IMR-90 (cell line): ENCODE measurements at regions not wholly inside any gene's neighbourhood (a gene's known extent, or its start where the extent isn't known, plus 50 kb on each side); places are given as distances from the start of the nearest gene placed in this dataset.

Experiments used
- ATAC-seq: fragments of 200-7000 bp; cut with Tn5 transposase; 2 replicates; pipeline ENCODE4 v1.9.1; 2020; ENCODE audit warnings: low read depth, mild to moderate bottlenecking, moderate library complexity
- BruUV-seq: library from RNA; stranded (reverse); fragments of 400-500 nt; replicated peaks from 2 replicates; lab custom pipeline; 2021; lab: Mats Ljungman, UMichigan
- CTCF ChIA-PET: fragments of 300-600 bp; formaldehyde crosslinking; extraction: SDS; loops from one replicate; lab custom pipeline; 2021; ENCODE audit warnings: antibody characterized with exemption; lab: Yijun Ruan, JAX
- POLR2A ChIA-PET: fragments of 300-600 bp; sonication (Branson Sonifier 250); formaldehyde crosslinking; loops from one replicate; lab custom pipeline; 2022; ENCODE audit warnings: antibody characterized with exemption; ENCODE audit not compliant: unreplicated experiment; lab: Charles Lee
- DNase-seq: peaks from one replicate; pipeline ENCODE4 v3.0.0; 2013
- H2AFZ ChIP-seq: replicated peaks from 2 replicates; pipeline ENCODE3; 2013; ENCODE audit warnings: low read length, mild to moderate bottlenecking; ENCODE audit not compliant: poor library complexity
- H2AK5ac ChIP-seq: 2 replicates; pipeline ENCODE4 v1.6.1; 2013; ENCODE audit warnings: low read depth, low read length, inconsistent platforms
- H2AK9ac ChIP-seq: replicated peaks from 2 replicates; pipeline ENCODE3; 2013; ENCODE audit warnings: mild to moderate bottlenecking, low read depth, low read length, moderate library complexity; ENCODE audit not compliant: poor library complexity
- H2BK120ac ChIP-seq: 2 replicates; pipeline ENCODE4 v1.6.1; 2013; ENCODE audit warnings: low read depth, low read length, inconsistent platforms
- H2BK15ac ChIP-seq: 3 replicates; pipeline ENCODE4 v1.6.1; 2013; ENCODE audit warnings: low read depth, low read length, inconsistent platforms
- H2BK20ac ChIP-seq: 2 replicates; pipeline ENCODE4 v1.6.1; 2013; ENCODE audit warnings: low read depth, mild to moderate bottlenecking, inconsistent platforms, low read length, moderate library complexity
- H2BK5ac ChIP-seq: 2 replicates; pipeline ENCODE4 v1.6.1; 2013; ENCODE audit warnings: mild to moderate bottlenecking, low read depth, low read length, inconsistent platforms; ENCODE audit not compliant: poor library complexity, severe bottlenecking
- H3K14ac ChIP-seq: replicated peaks from 2 replicates; pipeline ENCODE4 v1.6.1; 2013; ENCODE audit warnings: low read depth, low read length, inconsistent platforms
- H3K18ac ChIP-seq: 2 replicates; pipeline ENCODE4 v1.6.1; 2013; ENCODE audit warnings: low read depth, low read length, control low read depth
- H3K23ac ChIP-seq: 2 replicates; pipeline ENCODE4 v1.6.1; 2013; ENCODE audit warnings: low read depth, low read length, inconsistent platforms
- H3K27ac ChIP-seq: 2 replicates; pipeline ENCODE4 v1.5.1; 2013; ENCODE audit warnings: mild to moderate bottlenecking, control low read depth, low read length; ENCODE audit not compliant: insufficient read depth
- H3K27me3 ChIP-seq: 2 replicates; pipeline ENCODE4 v1.6.1; 2013; ENCODE audit warnings: low read length; ENCODE audit not compliant: control insufficient read depth, insufficient read depth
- H3K36me3 ChIP-seq: 2 replicates; pipeline ENCODE4 v1.6.1; 2013; ENCODE audit warnings: low read length, mixed read lengths; ENCODE audit not compliant: control insufficient read depth, insufficient read depth
- H3K4ac ChIP-seq: 2 replicates; pipeline ENCODE4 v1.6.1; 2013; ENCODE audit warnings: low read depth, low read length, inconsistent platforms
- H3K4me1 ChIP-seq: 2 replicates; pipeline ENCODE4 v1.6.1; 2013; ENCODE audit warnings: low read length, mixed read lengths; ENCODE audit not compliant: control insufficient read depth, insufficient read depth
- H3K4me2 ChIP-seq: 2 replicates; pipeline ENCODE4 v1.6.1; 2013; ENCODE audit warnings: low read depth, mild to moderate bottlenecking, control low read depth, low read length, moderate library complexity
- H3K4me3 ChIP-seq: 2 replicates; pipeline ENCODE4 v1.5.1; 2013; ENCODE audit warnings: low read depth, mild to moderate bottlenecking, control low read depth, low read length, moderate library complexity; ENCODE audit not compliant: insufficient read depth
- H3K56ac ChIP-seq: 2 replicates; pipeline ENCODE4 v1.6.1; 2013; ENCODE audit warnings: low read length, inconsistent platforms; ENCODE audit not compliant: insufficient read depth; ENCODE audit errors: extremely low read depth
- H3K79me1 ChIP-seq, 2 experiments: 2 replicates each; pipeline ENCODE4 v1.6.1; 2013; ENCODE audit warnings: low read length in 2 of 2, inconsistent platforms in 1 of 2, low read depth in 1 of 2
- H3K9ac ChIP-seq: 2 replicates; pipeline ENCODE4 v1.6.1; 2013; ENCODE audit warnings: low read depth, low read length, control low read depth
- H3K9me1 ChIP-seq: 2 replicates; pipeline ENCODE4 v1.6.1; 2013; ENCODE audit warnings: low read length, inconsistent platforms; ENCODE audit not compliant: insufficient read depth
- H3K9me3 ChIP-seq: 2 replicates; pipeline ENCODE4 v1.6.1; 2013; ENCODE audit warnings: low read length; ENCODE audit not compliant: control insufficient read depth, insufficient read depth
- H4K20me1 ChIP-seq: 2 replicates; pipeline ENCODE4 v1.6.1; 2013; ENCODE audit warnings: low read length, inconsistent platforms; ENCODE audit not compliant: insufficient read depth
- H4K5ac ChIP-seq: 2 replicates; pipeline ENCODE4 v1.6.1; 2013; ENCODE audit warnings: mild to moderate bottlenecking, low read depth, low read length, control low read depth
- H4K8ac ChIP-seq, 2 experiments: 2 replicates each; pipeline ENCODE4 v1.6.1; 2013; ENCODE audit warnings: low read depth in 2 of 2, low read length in 2 of 2, control low read depth in 1 of 2, inconsistent platforms in 1 of 2
- H4K91ac ChIP-seq: 2 replicates; pipeline ENCODE4 v1.6.1; 2013; ENCODE audit warnings: low read depth, low read length, inconsistent platforms; ENCODE audit not compliant: insufficient read depth
- CEBPB ChIP-seq: IDR thresholded peaks from 2 replicates; pipeline ENCODE4 v1.6.1; 2012; ENCODE audit warnings: low read depth, low read length, improper control_type of control experiment
- FOS ChIP-seq: fragments of 150-350 bp; IDR thresholded peaks from 2 replicates; pipeline ENCODE4 v1.6.1; 2016; ENCODE audit warnings: low read depth, low read length
- MAZ ChIP-seq: IDR thresholded peaks from 2 replicates; pipeline ENCODE4 v1.6.1; 2012; ENCODE audit warnings: low read depth, mild to moderate bottlenecking, low read length, improper control_type of control experiment, moderate library complexity, borderline replicate concordance
- SMC3 ChIP-seq: fragments of 150-350 bp; IDR thresholded peaks from 2 replicates; pipeline ENCODE4 v1.6.1; 2016; ENCODE audit warnings: low read depth, mild to moderate bottlenecking, antibody characterized with exemption, low read length, moderate library complexity
- USF2 ChIP-seq: fragments of 150-350 bp; IDR thresholded peaks from 2 replicates; pipeline ENCODE4 v1.6.1; 2017; ENCODE audit warnings: mild to moderate bottlenecking, antibody characterized with exemption, low read length, low read depth
- dilution Hi-C: fragments of 300-500 bp; cut with HindIII; formaldehyde crosslinking; loops from one replicate; pipeline ENCODE4 v1.14.3; 2018; ENCODE audit warnings: low sequenced_read_pairs; ENCODE audit not compliant: unreplicated experiment
- in situ Hi-C: fragments of 300-500 bp; cut with MboI; formaldehyde crosslinking; loops from 3 replicates; pipeline ENCODE4 v1.14.3; 2019; ENCODE audit warnings: low sequenced_read_pairs, inconsistent platforms, mixed read lengths
- intact Hi-C: fragments of 100-400 bp; cut with micrococcal nuclease; formaldehyde crosslinking; loops from 2 replicates; pipeline ENCODE4 v1.10.0; 2022
- TF ChIP-seq, protein P1 (sequence below): fragments of 150-350 bp; IDR thresholded peaks from 2 replicates; pipeline ENCODE4 v1.6.1; 2016; ENCODE audit warnings: low read depth, mild to moderate bottlenecking, low read length, moderate library complexity, borderline replicate concordance

DNA sequence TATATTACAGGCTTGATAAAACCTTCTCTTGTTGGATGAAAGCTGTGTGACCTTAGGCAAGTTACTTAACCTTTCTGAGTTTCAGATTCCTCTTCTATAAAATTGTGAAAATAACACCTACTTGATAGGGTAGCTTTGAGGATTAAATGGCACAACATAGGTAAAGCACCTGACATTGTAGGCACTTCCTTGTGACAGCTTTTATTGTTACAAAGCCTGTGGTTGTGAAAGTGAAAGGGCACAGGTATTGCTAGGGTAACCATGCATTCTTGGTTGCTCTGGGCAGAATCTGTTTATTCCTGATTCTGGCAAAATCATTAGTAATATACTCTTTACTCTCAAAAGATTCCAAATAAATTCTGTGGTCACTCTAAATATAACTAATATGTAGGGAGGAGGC lies 493.4 kb downstream of the OLFM4 start:
- POLR2A ChIA-PET, result no interaction called here
- Histone ChIP-seq H2BK20ac (no peak overlapping the region), H3K79me1 (no peaks in the 10 kb centered on the region), H3K9ac (no peak overlapping the region), H3K23ac (no peak overlapping the region), H3K27me3 (no peaks in the 10 kb centered on the region), H2BK15ac (no peak overlapping the region), H3K4me1 (no peaks in the 10 kb centered on the region), H3K56ac (no peak overlapping the region), H4K8ac (no peak overlapping the region), H3K14ac (no peak overlapping the region), H2AK5ac (no peak overlapping the region), H3K4me3 (no peak overlapping the region), H3K4me2 (no peak overlapping the region), H3K27ac (no peak overlapping the region), H2AFZ (no peak overlapping the region), H3K9me3 (peaks cover 3% of the 10 kb centered on the region), H3K4ac (no peak overlapping the region), H3K18ac (no peak overlapping the region), H4K91ac (no peak overlapping the region), H4K20me1 (no peaks in the 10 kb centered on the region), H2BK120ac (no peak overlapping the region), H4K5ac (no peak overlapping the region), H3K9me1 (no peaks in the 10 kb centered on the region), H3K36me3 (no peaks in the 10 kb centered on the region), H2BK5ac (no peak overlapping the region), H2AK9ac (no peak overlapping the region)
- ATAC-seq (no peak), DNase-seq (no peak)
- dilution Hi-C loops, result no loop called here
- intact Hi-C loops, result no loop called here
- TF ChIP-seq MAZ (no peak), FOS (no peak), CEBPB (no peak), USF2 (no peak), SMC3 (no peak)
- TF ChIP-seq, protein P1, sequence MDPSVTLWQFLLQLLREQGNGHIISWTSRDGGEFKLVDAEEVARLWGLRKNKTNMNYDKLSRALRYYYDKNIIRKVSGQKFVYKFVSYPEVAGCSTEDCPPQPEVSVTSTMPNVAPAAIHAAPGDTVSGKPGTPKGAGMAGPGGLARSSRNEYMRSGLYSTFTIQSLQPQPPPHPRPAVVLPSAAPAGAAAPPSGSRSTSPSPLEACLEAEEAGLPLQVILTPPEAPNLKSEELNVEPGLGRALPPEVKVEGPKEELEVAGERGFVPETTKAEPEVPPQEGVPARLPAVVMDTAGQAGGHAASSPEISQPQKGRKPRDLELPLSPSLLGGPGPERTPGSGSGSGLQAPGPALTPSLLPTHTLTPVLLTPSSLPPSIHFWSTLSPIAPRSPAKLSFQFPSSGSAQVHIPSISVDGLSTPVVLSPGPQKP, result no peak
- in situ Hi-C loops, result no loop called here
- CTCF ChIA-PET, result interaction anchor here (0.7 kb wide), 1 partner anchor 13 kb away, joined by 3 read pairs; no protein-coding TSS in a partner anchor
- no TSS peak for BruUV-seq
